ENCODE measurements at regions not wholly inside any gene's neighbourhood (a gene's known extent, or its start where the extent isn't known, plus 50 kb on each side); places are given as distances from the start of the nearest gene placed in this dataset.
"Not testable (repeated sequence)": the region's sequence is repeated elsewhere in the genome, so short reads cannot be mapped to it uniquely, and the experiment has no call there.

DNA sequence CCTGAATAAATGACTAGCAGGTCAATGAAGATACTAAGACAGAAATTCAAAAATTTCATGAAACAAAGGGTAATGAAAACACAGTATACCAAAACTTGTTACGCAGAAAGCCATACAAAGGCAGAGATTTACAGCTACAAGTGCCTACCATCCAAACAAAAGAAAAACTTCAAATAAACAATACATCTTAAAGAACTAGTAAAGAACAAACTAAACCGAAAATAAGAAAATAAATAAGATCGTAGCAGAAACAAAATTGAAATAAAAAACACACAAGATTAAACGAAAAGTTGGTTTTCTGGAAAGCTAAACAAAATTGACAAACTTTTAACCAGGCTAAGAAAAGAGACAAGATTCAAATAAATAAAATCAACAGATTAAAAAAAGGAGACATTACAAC is 51.5 kb downstream of the VPREB1 start:
- DNase-seq (ENCODE audit: missing footprints); ATAC-seq; intact Hi-C loops (cut with DNase I): not testable (repeated sequence)

DNA sequence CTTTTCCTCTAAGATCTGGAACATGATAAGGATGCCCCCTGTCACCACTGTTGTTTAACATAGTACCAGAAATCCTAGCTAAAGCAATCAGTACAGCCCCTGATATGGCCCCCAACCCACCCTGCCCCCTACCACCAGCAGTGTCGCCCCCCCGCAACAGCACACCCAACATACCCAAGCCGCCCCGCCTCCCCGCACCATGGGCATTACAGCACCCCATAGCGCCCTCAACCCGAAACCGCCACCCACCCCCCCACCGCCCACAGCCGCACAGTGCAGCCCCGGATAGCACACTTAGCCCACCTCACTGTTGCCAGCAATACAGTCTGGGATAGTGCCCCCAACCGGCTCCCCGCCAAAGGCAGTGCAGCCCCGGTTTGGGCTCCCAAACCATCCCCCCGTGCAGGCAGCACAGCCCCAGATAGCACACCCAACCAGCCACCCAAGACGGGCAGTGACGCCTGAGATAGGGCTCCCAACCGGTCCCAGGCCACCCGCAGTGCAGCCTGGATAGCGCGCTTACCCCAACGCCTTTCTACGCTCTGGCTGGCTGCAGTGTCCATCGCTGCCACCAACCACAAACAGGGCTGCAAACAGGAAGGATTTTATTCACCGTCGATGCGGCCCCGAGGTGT is 52.7 kb downstream of the VPREB1 start:
- DNase-seq (ENCODE audit: missing footprints); intact Hi-C loops (cut with DNase I); ATAC-seq: not testable (repeated sequence)

DNA sequence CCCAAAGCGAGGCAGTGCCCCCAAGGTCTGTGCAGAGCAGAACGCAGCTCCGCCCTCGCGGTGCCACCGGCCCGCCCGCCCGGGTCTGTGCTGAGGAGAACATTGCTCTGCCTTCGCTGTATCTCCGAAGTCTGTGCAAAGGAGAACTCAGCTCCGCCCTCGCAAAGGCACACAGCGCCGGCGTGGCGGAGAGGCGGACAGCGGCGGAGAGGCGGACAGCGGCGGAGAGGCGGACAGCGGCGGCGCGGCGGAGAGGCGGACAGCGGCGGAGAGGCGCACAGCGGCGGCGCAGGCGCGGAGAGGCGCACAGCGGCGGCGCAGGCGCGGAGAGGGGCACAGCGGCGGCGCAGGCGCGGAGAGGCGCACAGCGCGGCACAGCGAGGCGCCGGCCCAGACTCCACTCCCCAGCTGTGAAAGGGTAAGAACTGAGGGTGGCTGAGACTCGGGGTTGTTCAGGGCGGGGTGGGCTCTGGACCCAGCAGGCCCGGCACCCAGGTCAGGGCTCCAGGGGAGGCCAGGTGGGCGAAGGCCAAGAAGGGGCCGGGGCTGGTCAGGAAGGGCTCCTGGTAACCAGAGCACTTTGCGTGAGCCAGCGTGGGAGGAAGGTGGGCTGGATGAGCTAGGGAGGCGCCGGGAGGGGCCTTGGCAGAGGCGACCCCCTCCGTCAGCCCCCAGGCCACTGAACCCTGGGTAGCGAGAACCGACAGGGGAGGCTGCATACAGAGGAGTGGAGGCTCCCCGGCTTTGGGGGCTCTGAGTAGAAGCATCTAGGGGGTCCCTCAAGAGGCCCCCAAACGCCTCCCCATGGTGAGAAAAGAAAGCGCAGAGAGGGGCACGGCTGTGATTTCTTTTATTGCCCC is 53.4 kb downstream of the VPREB1 start:
- DNase-seq (ENCODE audit: missing footprints) (peak; percentile 85), ATAC-seq (peak; percentile 100)
- intact Hi-C loops (cut with DNase I): not testable (repeated sequence)

DNA sequence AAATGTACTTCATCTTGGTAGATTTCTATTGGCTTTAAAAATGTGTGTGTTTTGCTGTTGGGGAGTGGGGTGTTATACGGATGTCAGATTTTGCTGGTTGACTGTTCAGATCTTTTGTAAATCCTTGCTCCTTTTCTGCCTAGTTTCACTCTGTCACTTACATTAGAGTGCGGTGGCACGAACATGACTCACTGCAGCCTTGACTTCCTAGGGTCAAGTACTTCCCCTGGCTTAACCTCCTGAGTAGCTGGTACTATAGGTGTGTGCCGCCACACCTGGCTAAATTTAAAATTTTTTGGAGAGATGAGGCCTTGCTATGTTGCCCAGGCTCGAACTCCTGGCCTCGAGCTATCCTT is 54.0 kb downstream of the VPREB1 start:
- DNase-seq (ENCODE audit: missing footprints); ATAC-seq; intact Hi-C loops (cut with DNase I): not testable (repeated sequence)

- intact Hi-C loops (cut with DNase I); ATAC-seq; DNase-seq (ENCODE audit: missing footprints): not testable (repeated sequence)
Measured at GRCh38 chr22:22300511-22300910, 55.9 kb downstream of the VPREB1 start.

DNA sequence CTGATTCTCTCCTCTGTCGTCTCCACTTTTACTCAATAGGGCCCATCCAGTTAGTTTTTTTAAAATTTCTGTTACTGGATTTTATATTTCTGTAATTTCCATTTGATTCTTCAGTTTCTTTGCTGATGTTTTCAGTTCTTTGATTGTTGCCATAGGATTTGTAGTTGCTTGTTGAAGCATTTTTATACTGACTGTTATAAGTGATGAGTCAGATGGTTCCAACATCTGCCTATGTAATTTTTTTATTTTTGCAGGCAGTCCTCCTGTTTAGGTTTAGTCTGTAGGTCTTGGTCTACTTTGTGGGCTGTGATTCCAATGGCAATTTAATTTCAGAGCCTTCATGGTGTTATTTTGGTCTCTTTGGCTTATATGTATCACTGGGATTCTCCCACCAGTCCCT is 56.4 kb downstream of the VPREB1 start:
- DNase-seq (ENCODE audit: missing footprints); ATAC-seq; intact Hi-C loops (cut with DNase I): not testable (repeated sequence)

- DNase-seq (ENCODE audit: missing footprints): no peak
- intact Hi-C loops (cut with DNase I): no loop called here
- no peak for ATAC-seq
Measured at GRCh38 chr22:22316589-22316988, 72.0 kb downstream of the VPREB1 start.

DNA sequence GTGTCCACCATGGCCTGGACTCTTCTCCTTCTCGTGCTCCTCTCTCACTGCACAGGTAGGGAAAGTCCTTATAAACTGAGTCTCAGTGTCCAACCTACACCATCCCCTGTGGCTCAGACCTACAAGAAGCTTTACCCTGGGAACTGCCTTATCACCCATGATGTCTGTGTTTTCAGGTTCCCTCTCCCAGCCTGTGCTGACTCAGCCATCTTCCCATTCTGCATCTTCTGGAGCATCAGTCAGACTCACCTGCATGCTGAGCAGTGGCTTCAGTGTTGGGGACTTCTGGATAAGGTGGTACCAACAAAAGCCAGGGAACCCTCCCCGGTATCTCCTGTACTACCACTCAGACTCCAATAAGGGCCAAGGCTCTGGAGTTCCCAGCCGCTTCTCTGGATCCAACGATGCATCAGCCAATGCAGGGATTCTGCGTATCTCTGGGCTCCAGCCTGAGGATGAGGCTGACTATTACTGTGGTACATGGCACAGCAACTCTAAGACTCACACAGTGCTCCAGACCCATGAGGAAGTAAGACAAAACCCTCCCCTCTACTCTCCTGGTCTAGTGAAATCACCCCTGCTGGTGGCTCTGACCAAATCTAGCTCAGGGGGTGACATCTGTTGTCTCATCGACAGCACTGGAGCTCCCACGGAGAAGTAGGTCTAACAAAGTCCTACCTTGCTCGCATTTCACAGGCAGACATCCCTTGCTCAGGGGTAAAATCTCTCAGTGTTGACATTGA is 74.3 kb downstream of the VPREB1 start:
- ATAC-seq (no peak), DNase-seq (ENCODE audit: missing footprints) (no peak)
- intact Hi-C loops (cut with DNase I): no loop called here

GRCh38 chr22:22321743-22322611 is 77.4 kb downstream of the VPREB1 start:
- intact Hi-C loops (cut with DNase I): not testable (repeated sequence)
- DNase-seq (ENCODE audit: missing footprints): peak; percentile 88
- ATAC-seq: peak; percentile 59

GRCh38 chr22:22322792-22323191 is 78.2 kb downstream of the VPREB1 start:
- no peak for ATAC-seq
- intact Hi-C loops (cut with DNase I): no loop called here
- DNase-seq (ENCODE audit: missing footprints): no peak

DNA sequence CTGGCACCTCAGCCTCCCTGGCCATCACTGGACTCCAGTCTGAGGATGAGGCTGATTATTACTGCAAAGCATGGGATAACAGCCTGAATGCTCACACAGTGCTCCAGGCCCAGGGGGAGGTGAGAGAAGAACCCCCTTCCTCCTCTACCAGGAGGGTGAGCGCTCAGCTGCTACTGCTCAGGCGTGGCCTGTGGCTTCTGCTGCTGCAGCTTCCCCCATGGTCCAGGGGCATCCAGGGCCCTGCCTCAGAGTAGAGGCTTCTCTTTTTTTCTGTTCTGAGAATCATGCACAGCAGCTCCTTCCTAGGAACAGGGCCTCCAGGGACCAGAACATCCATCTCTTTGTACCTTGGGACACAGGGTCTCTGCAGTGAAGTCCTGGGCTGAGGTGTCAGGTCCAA is 83.1 kb downstream of the VPREB1 start:
- intact Hi-C loops (cut with DNase I): no loop called here
- ATAC-seq: no peak
- DNase-seq (ENCODE audit: missing footprints): no peak

DNA sequence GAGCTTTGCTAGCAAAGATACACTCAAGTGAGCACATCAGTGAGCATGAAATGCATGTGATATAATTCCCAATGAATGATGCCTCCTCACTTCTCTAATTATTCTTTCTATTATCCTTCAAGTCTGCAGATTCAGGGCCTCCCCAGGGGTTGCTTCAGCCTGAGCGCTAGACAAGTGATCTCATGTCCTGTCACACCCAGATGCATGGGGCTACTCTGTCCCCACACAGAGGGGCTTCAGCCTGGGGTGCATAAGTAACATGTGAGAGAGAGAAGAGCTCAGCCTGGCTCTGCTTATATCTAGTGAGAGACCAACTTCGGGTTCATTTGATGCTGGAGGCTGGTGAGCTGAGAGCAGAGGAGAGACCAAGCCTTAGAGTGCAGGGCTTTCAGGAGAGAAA is 85.2 kb downstream of the VPREB1 start:
- DNase-seq (ENCODE audit: missing footprints) (no peak), ATAC-seq (no peak)
- intact Hi-C loops (cut with DNase I): no loop called here

GRCh38 chr22:22335640-22336039 is 91.1 kb downstream of the VPREB1 start:
- ATAC-seq; intact Hi-C loops (cut with DNase I); DNase-seq (ENCODE audit: missing footprints): not testable (repeated sequence)

DNA sequence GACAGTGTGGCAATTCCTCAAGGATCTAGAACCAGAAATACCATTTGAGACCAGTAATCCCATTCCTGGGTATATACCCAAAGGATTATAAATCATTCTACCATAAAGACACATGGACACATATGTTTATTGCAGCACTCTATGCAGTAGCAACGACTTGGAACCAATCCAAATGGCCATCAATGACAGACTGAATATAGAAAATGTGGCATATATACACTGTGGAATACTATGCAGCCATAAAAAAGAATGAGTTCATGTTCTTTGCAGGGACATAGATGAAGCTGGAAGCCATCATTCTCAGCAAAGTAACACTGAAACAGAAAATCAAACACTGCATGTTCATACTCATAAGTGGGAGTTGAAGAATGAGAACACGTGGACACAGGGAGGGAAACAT is 91.7 kb downstream of the VPREB1 start:
- intact Hi-C loops (cut with DNase I); ATAC-seq; DNase-seq (ENCODE audit: missing footprints): not testable (repeated sequence)

DNA sequence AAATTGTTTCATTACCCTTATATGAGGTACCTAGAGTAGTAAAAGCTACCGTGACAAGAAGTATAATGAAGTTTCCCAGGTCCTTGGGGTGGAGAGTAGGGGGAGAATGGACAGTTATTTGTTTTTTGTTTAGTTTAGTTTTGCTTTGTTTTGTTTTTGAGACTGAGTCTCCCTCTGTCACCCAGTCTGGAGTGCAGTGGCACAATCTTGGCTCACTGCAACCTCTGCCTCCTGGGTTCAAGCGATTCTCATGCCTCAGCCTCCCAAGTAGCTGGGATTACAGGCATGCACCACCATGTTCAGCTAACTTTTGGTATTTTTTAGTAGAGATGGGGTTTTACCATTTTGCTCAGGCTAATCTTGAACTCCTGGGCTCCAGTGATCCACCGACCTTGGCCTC is 94.2 kb downstream of the VPREB1 start:
- DNase-seq (ENCODE audit: missing footprints); intact Hi-C loops (cut with DNase I); ATAC-seq: not testable (repeated sequence)

DNA sequence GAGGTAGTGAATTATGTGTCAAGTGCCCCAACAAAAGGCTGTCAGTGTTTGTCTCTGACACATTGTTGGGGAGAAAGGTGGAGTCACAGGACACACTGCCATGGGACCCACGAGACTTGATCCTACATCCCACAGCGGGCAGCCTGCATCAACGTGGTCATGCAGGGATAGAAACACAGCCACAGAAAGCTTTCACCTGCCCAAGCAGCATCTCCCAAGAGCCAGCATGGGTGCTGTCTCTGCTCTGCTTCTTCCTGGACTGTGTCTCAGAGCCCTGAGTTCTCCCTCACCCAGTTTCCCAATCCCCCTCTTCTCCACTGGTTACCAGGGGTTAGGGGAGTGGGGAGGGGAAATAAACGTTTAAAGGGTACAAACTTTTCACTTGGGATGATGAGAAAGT is 97.2 kb downstream of the VPREB1 start:
- no peak for ATAC-seq
- intact Hi-C loops (cut with DNase I): no loop called here

GRCh38 chr22:22342697-22343580 is 98.4 kb downstream of the VPREB1 start:
- DNase-seq (ENCODE audit: missing footprints) (no peak), ATAC-seq (peak; percentile 39)
- intact Hi-C loops (cut with DNase I): no loop called here

More for the DNA sequence above, 97.2 kb downstream of the VPREB1 start:
- no peak for DNase-seq (ENCODE audit: missing footprints)
